AML-193 (cell line): ENCODE measurements at regions not wholly inside any gene's neighbourhood (a gene's known extent, or its start where the extent isn't known, plus 50 kb on each side); places are given as distances from the start of the nearest gene placed in this dataset.
"Not testable (repeated sequence)": the region's sequence is repeated elsewhere in the genome, so short reads cannot be mapped to it uniquely, and the experiment has no call there.

Source experiments
- DNase-seq, 2 experiments: peaks; one replicate each; lab custom pipeline; 2025; lab: John Stamatoyannopoulos, UW

DNA sequence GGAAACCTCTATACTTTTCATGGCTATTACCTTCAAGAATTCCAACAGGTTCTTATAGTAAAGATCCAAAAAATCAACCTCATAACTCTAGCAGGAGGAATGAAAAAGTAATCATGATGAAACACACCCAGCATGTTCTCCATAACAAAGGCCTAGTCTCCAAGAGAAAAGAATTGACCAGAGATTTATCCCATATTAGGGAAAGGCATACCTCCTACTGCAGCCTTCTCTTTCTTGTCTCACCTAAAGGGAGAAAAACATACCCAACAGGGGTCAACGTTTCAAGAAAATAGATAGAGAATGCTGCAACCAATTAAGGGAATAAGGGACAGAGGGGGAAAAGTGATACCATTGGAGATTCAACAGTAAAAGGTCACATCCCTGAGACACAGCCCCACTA lies 262.5 kb downstream of the FRK start:
- no peak for DNase-seq

DNA sequence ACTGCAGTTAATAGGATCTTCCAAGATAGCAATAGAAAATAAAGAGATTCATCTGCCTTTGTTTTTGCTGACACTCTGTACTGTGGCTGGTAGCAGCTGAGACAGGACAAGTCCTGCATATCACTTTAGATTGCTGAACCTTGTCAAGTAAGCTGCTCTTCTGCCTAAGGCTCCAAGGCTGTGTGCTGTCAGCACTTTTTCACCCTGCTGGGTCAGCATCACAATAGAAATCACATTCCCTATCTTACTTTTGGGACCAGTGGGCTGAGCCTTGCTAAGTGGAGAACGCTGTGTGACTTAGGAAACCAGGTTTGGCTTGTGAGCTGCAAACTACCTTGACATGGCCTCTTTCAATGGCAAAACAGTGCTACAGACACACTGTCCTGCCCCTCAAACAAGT lies 263.9 kb downstream of the FRK start:
- DNase-seq, result no peak

DNA sequence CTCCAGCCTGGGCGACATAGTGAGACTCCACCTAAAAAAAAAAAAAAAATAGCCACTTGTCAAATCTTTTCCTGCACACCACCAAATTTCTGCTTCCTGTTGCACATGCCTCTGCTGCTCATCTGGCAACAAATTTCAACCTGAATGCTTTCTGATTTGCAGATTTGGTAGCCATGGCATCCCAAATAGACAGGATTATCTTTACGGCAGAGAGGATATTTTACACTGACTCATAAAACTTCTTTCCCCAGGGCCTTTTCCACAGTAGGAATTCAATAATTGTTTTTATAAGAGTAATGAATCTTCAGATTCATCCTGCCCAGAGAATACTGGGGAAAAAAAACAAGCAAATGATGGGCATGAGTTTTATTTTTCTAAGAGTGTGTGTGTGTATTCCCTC lies 264.6 kb downstream of the FRK start:
- DNase-seq, result no peak

DNA sequence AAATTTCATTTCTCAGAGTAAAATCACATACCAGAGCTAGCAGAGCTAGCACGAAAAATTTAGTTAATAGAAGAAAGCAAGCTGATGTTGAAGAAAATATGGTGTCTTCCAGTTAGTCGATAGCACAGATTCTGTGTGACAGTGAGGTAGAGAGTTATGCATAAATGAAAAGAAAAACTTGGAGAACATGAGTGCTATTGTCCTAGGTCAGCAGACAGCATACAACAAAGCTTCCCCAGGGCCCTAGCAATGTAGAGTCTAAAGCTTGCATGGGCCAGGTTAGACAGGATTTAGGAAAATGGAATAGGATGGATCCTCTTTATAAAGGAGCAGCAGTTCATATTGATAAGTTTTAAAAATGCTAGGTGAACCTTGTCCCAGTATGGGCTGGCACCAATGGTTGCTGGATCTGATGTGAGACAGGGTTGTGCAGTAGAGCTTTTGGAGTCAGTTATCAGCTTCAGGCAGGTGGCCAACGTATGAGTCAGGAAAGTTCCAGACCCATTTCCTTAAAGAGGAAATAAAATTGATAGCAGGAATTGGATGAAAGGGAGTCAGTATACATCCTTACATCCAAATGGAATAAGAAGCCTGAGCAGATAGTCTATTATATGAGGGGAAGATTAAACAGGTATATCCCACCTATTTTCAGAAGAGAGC lies 277.2 kb downstream of the FRK start:
- no peak for DNase-seq

DNA sequence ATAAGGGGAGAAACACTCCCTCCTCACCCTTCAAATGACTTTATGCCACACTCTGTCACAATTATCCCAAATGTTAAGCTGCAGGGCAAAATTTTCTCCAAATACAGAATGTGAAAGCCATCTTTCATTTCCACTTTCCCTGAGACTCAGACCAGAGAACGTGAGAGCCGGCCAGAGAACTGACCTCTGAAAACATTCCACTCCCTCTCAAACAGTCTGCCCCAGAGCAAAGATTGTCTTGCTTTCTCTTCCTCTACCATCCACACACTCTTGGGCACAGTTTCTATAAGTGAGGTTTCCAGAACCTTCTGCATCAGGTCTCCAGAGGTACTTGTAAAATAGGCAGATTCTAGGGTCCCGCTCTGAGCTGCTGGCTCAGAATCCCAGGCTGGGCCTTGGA lies 278.1 kb downstream of the FRK start:
- DNase-seq, result no peak

DNA sequence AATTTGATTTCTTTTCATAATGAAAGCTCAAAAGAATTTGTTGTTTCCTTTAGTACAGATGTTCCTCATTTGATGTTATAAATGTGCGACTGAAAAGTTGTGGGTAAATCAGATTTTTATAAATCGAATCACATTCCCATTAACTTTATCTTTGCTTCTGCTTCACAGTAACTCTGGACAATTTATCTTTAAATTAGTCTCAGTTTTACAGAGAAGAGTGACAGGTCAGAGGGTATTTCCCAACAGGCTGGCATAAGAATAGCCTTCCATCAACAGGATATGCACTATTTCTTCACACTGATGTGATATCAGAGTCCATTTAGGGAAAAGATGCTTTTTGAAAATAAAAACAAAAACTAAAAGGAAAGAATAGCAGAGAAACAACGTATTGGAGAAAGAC lies 286.9 kb downstream of the FRK start:
- no peak for DNase-seq

DNA sequence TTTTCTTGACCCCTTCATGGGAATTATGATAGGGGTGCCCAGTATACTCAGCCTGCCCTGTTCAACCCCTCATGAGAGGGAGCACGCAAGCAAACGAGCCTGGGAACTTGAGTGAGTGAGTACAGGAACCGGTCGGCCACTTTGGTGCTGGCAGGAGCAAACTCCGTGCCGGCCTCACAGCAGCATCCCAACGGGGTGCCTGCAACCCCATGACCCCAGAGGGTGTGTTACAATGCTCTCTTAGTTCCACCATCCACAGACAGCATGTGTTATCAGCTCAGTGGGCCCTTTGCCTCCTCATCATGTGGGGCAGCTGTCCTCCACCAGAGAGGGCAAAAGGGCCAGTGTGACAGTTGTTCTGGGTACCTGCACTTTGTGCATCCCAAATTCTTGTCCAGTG lies 289.8 kb downstream of the FRK start:
- no peak for DNase-seq

DNA sequence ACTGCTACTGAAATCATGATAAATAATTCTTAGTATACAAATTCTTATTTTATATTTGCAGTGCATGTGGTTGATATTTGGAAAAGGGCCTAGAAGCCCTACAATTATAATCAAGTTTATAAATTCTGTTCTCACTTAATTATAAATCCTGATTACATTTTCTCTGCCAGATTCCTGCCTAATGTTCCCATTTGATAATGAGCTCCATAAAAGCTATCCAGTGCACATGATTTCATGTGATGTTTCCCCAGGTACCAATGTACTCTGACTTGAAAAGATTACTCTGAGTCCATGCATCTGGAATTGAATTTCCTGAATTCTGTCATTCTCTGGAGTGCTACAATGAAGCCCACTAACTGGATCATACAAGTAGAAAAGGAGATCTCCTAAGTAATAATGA lies 292.2 kb downstream of the FRK start:
- DNase-seq, result no peak

DNA sequence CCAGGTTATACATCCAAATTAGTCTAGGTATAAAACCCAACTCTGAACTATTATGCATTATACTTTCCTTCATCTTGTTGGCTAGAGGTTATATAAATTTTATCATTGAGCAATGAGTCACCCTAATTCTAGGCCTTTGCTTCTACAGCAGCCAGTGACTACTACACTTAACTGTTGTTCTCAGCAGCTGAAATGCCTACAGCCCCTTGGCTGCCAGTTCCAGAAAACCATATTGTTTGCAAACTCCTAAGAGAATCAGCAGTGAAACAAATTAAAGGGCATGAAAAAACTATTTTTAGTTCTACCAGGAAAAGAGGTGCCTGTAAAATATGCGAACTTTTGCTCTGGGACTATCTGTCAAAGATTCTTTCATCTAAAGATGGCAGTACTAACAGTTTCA lies 292.8 kb downstream of the FRK start:
- DNase-seq, result no peak

DNA sequence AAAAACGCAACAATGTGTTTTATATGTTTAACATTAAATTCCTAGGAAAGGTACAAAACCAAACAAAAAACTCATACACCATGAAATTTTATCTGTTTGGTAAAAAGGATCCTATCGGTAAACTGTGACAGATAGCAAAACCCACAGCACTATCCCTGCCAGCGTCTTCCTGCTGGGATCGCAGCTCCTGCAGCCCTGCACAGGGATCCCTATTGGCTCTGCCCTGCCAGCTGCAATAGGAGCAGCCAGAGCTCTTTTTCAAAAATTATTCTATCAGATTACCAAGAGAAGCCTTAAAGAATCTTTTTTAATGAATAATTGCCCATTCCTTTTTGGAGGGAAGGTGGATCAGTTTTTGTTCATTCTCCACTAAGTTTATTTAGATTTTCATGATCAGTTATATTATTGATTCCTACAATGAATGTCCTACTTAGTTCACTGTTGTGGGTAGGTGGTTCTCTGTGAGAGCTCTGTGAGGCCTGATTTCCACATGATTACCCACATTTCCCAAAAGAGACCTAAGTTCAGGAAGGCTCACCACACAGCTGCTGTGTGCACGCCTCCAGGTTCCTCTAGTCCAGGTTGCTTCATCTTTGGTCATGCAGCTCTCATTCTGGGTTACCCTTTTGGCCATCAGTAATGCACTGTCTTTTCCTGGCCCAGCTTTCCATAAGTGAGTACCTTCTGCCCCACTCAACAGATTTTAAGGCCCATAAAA lies 293.8 kb downstream of the FRK start:
- no peak for DNase-seq

DNA sequence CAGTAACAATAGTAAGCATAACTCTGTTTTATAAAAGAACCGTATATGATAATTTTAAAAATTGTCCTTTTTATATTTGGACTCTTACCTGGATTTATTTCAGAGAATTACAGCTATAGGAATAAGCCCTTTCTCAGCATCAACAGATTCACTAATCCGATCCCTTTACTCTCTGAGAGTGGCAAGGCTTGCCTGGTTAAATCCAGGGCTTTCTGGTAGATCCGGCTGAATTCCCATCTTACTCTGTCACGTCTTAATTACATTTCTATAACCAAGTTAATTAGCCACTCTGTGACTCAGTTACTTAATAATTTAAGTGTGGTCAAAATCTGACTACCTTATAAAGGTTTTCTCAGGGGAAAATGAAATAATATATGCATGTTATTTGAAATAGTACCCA lies 294.7 kb downstream of the FRK start:
- DNase-seq, result no peak

DNA sequence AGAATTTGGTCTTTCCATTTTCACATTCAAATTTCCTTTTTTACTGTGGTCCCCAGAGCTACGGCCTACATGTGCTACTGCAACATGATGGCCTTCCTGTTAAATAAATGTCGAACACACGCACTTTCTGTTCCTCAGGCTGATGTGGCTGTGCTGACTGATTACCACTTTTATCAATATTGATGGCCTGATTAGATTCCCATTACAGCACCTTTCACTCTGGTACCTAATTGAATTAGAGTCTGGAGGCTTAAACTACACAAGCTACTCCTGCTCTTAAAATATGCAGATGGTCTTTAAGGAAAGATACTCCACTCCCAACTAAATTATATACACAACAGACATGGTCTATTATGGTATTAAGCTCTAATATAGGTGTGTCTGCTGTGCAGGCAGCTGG lies 301.6 kb downstream of the FRK start:
- no peak for DNase-seq

DNA sequence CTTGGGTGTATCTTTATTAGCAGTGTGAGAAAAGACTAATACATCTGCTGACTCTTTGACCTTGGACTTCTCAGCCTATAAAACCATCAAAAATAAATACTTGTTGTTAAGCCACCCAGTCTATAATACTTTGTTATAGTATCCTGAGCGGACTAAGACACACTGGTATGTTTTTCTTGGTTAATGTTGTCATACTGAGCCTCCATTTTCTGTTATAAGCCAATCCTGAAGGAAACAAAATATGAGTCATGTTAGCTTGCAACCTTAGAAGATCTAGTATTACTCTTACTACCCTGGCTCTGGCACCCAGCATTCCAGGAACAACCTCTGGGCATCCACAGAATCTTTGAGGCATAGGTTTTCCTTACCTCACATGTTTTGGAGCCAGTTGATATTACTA lies 307.2 kb downstream of the FRK start:
- DNase-seq, result no peak

DNA sequence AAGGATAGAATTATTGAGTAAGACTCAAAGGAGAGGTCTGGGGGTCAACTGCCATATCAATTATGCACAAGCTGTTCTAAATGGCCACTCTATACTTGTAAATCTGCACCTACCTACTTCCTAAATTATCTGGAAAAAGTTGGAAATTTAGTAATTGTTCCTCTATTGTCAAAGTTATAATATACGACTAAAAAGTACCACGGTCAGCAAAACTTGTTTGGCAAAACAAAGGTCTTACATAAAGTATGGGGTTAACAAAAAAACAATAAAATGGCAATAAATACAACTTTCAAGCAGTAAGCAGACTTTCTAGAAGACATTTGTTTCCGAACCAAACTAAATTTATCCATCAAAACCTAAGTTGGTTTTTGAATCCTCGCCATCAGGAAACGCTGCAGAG lies 309.7 kb downstream of the FRK start:
- DNase-seq, result no peak

DNA sequence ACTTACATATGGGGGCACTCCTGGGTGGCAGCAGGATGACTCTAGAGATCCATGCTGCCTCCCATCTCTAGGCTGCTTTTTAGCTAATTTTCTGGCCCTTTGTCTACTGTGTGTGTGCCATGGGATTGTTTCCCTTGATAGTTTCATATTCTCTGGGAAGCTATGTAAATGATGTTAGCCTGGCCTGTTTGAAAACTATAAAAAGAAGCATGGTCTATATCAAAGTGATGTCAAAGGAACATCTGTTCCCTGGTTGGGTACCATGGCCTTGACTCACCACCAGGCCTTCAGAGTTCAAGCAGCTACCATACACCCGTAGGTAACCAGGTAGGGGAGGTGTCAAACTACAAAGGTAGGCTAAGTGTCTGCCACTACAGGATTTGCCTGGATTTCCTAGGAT lies 310.4 kb downstream of the FRK start:
- DNase-seq, result no peak

DNA sequence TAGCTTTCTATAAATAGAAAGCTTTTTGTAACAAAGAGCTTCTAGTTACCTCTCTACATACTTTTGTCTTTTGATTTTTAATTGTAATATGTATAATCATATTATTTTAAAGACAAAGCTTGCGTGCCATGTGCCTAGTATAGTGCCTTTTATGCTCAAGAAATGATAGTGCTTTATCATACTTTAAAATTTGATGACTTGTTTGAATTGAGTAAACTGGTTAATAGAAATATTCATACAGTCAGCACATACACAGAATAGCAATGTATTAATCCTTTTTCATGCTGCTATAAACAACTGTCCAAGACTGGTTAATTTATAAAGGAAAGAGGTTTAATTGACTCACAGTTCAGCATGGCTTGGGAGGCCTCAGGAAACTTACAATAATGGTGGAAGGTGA lies 313.0 kb downstream of the FRK start:
- DNase-seq, result no peak

DNA sequence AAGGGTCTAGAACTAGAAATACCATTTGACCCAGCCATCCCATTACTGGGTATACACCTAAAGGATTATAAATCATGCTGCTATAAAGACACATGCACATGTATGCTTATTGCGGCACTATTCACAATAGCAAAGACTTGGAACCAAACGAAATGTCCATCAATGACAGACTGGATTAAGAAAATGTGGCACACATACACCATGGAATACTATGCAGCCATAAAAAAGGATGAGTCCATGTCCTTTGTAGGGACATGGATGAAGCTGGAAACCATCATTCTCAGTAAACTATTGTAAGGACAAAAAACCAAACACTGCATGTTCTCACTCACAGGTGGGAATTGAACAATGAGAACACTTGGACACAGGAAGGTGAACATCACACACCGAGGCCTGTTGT lies 314.1 kb downstream of the FRK start:
- not testable (repeated sequence) for DNase-seq

DNA sequence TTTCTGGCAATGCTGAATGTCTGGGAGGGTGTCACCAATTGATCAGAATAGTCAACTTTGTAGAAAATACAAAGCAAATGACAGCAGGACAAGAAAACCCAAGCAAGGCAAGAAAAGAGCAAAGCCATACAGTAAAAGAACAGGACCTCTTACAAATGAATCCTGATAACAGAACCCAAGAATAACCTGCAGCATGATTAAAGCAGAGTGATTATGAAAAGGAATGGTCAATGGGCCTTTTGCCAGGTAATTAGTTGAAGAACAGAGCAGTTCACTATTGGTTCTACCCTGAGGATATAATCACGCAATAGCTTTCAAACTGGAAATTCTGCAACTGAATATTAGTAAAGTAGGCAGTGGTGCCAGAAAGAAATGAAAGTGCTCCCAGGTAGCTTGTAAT lies 319.8 kb downstream of the FRK start:
- DNase-seq, result no peak

DNA sequence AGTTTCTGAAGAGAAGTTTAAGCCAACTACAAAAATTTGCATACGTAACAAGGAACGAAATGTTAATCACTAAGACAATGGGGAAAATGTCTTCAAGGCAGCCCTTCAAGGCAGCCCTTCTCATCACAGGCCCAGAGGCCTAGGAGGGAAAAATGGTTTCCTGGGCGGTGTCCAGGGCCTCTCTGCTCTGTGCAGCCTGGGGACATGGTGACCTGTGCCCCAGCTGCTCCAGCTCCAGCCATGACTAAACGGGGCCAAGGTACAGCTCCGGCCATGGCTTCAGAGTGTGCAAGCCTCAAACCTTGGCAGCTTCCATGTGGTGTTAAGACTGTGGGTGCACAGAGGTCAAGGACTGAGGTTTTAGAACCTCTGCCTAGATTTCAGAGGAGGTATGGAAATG lies 325.1 kb downstream of the FRK start:
- DNase-seq, result no peak

DNA sequence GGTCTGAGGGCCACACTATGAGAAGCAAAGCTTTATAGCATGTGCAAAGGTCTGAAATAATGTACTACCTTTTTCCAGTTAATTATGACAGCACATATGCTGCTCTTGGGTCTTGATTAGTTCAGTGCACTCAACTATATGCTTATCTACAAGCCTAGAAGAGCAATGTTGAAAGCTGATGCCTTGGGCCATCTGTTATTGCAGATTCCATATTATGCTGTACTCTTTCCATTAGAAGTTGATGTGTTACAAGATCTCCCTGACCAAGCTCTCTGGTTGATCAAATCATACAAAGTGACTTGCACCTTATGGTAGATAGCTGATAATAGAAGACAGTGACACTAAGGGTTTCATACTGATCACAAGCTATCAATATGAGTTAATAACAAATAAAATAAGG lies 327.3 kb downstream of the FRK start:
- DNase-seq, result no peak

DNA sequence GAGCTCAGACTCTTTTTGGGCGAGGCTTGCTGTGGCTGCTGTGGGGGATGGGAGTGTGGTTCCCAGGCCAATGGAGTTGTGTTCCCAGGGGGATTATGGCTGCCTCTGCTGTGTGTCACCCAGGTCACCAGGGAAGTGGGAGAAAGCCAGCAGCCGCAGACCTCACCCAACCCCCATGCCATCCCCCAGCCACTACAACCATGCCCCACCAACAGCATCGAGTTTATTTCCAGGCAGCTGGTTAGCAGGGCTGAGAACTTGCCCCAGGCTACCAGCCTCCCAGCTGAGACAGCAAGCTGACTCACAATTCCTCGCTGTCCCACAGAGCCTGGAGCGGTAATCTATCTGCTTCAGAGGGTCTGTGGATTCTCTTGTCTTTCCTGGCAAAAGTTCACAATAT lies 331.7 kb downstream of the FRK start:
- no peak for DNase-seq

DNA sequence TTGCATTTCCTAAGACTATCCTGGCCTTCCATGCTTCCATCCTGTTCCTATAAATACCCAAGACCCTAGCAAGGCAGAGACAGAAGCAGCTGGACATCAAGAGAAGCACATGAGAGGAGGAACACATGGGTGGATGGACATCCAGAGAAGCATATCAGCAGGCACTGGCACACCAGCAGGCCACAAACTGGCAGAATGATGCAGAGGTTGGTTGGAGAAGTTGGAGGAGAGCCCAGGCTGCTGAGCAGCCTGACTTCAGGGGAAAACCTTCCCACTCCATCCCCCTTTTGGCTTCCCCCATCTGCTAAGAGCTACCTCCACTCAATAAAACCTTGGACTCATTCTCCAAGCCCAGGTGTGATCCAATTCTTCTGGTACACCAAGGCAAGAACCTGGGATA lies 332.5 kb downstream of the FRK start:
- DNase-seq, result no peak

DNA sequence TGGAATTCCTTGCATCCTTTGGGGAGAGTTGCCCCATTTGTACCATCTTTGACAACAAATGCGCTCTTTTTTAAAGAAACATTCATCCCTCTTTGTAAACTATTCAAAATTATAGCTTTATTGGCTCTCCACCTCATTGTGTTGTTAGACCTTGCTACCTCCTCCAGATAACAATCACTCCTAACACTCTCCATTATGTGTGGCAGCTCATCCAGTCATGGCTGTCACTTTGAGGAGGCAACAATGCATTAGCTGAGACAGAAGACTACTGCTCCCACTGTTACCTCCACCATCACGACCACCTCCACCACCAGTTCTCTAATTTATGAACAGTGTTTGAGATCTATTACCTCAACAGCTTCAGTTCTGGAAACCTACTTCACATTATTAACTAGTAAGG lies 339.1 kb downstream of the FRK start:
- DNase-seq, result no peak

DNA sequence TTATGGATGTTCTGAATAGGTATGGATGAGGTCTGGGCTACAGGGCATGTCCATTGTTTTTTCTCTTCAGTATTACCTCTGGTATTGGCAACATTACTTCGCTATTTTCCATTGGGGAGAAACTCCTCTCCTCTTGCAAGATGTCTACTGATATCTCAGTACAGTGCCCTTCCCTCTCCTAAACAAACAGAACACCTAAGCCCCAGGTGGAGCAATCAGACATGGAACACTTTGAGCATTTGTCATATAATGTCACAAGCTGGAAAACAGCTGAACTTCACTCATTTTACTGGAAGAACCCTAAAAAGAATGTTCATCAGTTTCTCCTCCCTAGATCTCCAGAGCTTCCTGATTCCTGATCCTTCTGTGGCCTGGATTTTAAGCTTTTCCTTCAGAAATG lies 339.8 kb downstream of the FRK start:
- DNase-seq, result no peak
